ENCODE measurements at regions not wholly inside any gene's neighbourhood (a gene's known extent, or its start where the extent isn't known, plus 50 kb on each side); places are given as distances from the start of the nearest gene placed in this dataset.

- DNase-seq (ENCODE audit: low spot score) (no peak), ATAC-seq (no peak), FAIRE-seq (no peak)
- H3K27ac ChIP-seq (ENCODE audit: extremely low read length, insufficient read depth, low read length) = no peak overlapping the region
- H3K9ac ChIP-seq (ENCODE audit: insufficient read depth, low read depth, low read length) = no peak overlapping the region
- peaks cover 93% of the 10 kb centered on the region for H3K9me3 ChIP-seq (ENCODE audit: low read length)
- intact Hi-C loops (cut with micrococcal nuclease; ENCODE audit: unreplicated experiment) = no loop called here
- CTCF ChIA-PET (ENCODE audit: low intra/inter-chr PET ratio, low total read pairs) = no interaction called here
- WGBS (ENCODE audit: low lambda C conversion rate) = 4% methylated on average over 1 of the region's 1 CpG
- no peak for TF ChIP-seq ZBTB33 (CRISPR knock-in tag; IDR thresholded peaks at IDR 0.05)
- TF ChIP-seq ZNF83 (CRISPR knock-in tag; IDR thresholded peaks at IDR 0.05; ENCODE audit: borderline replicate concordance) = no peak
- no peak for TF ChIP-seq CSRNP2 (CRISPR knock-in tag; conservative IDR thresholded peaks at IDR 0.05; ENCODE audit: low read depth)
- no peak for TF ChIP-seq GATAD1 (CRISPR knock-in tag; IDR thresholded peaks at IDR 0.05)
- TF ChIP-seq SOX13 (IDR thresholded peaks at IDR 0.05) = no peak
- TF ChIP-seq SOX13 (CRISPR knock-in tag; conservative IDR thresholded peaks at IDR 0.05 in 1 of 2, IDR thresholded peaks at IDR 0.05 in 1 of 2) = no peak
- TF ChIP-seq RCOR2 (CRISPR knock-in tag; IDR thresholded peaks at IDR 0.05) = no peak
- TF ChIP-seq ZNF256 (CRISPR knock-in tag; conservative IDR thresholded peaks at IDR 0.05) = no peak
- TF ChIP-seq ZIK1 (CRISPR knock-in tag; IDR thresholded peaks at IDR 0.05; ENCODE audit: borderline replicate concordance, low read depth) = no peak
- TF ChIP-seq SMAD3 (CRISPR knock-in tag; IDR thresholded peaks at IDR 0.05) = no peak
- TF ChIP-seq ZNF503 (CRISPR knock-in tag; IDR thresholded peaks at IDR 0.05) = no peak
- TF ChIP-seq RELA (CRISPR knock-in tag; IDR thresholded peaks at IDR 0.05) = no peak
- no peak for TF ChIP-seq SRY (CRISPR knock-in tag; IDR thresholded peaks at IDR 0.05)
- no peak for TF ChIP-seq ZNF790 (CRISPR knock-in tag; IDR thresholded peaks at IDR 0.05; ENCODE audit: borderline replicate concordance)
- no peak for TF ChIP-seq ZNF572 (CRISPR knock-in tag; IDR thresholded peaks at IDR 0.05)
- no peak for TF ChIP-seq TFE3 (CRISPR knock-in tag; IDR thresholded peaks at IDR 0.05)
- H3K79me2 ChIP-seq (ENCODE audit: insufficient read depth, low read length) = no peaks in the 10 kb centered on the region
- no TSS peak for BruUV-seq (replicated peaks)
- H3K36me3 ChIP-seq (replicated peaks in 1 of 2; ENCODE audit: control insufficient read depth in 1 of 2, insufficient read depth in 2 of 2, low read length in 2 of 2) = no peaks in the 10 kb centered on the region
- no peak overlapping the region for H3K4me2 ChIP-seq (ENCODE audit: low read depth, low read length)
- in situ Hi-C loops (cut with HindIII; ENCODE audit: extremely low pct_ligation_motif_present, low pct_unique_long_range_greater_than_20kb) = no loop called here
- H4K20me1 ChIP-seq (ENCODE audit: insufficient read depth, low read length) = no peaks in the 10 kb centered on the region
- no peaks in the 10 kb centered on the region for H3K4me1 ChIP-seq (ENCODE audit: insufficient read depth, low read length)
- H2AFZ ChIP-seq (ENCODE audit: low read length) = no peak overlapping the region
- POLR2A ChIA-PET = no interaction called here
- no peak overlapping the region for H3K4me3 ChIP-seq (replicated peaks in 1 of 3; ENCODE audit: insufficient read depth in 1 of 3, low read depth in 2 of 3, low read length in 3 of 3)
- H3K27me3 ChIP-seq (ENCODE audit: control insufficient read depth in 1 of 2, insufficient read depth in 2 of 2, low read length in 2 of 2) = no peaks in the 10 kb centered on the region
Observed at GRCh38 chr11:41935241-41935640, 475.8 kb upstream of the LRRC4C start.
